DND-41 (cell line): ENCODE measurements at regions not wholly inside any gene's neighbourhood (a gene's known extent, or its start where the extent isn't known, plus 50 kb on each side); places are given as distances from the start of the nearest gene placed in this dataset.

ENCODE experiments used
- CTCF ChIP-seq: IDR thresholded peaks from 2 replicates; pipeline ENCODE4 v1.5.1; 2012; ENCODE audit warnings: borderline replicate concordance, low read length, moderate library complexity, mild to moderate bottlenecking; ENCODE audit not compliant: poor library complexity, severe bottlenecking; ENCODE audit errors: extremely low read depth
- EZH2 ChIP-seq: IDR thresholded peaks from 3 replicates; pipeline ENCODE4 v1.6.1; 2012; ENCODE audit warnings: borderline replicate concordance, low read depth, mild to moderate bottlenecking, moderate library complexity, low read length, inconsistent platforms; ENCODE audit not compliant: severe bottlenecking

GRCh38 chrX:26070882-26071281 is 67.3 kb upstream of the MAGEB18 start:
- TF ChIP-seq CTCF (no peak), EZH2 (no peak)
